GM23338 (cell line): ENCODE measurements at regions not wholly inside any gene's neighbourhood (a gene's known extent, or its start where the extent isn't known, plus 50 kb on each side); places are given as distances from the start of the nearest gene placed in this dataset.

Experiments
- ATAC-seq: fragments of 200-7000 bp; cut with Tn5 transposase; 3 replicates; pipeline ENCODE4 v1.9.1; 2020
- DNase-seq: peaks from one replicate; pipeline ENCODE4 v3.0.0-alpha.2; 2015; ENCODE audit warnings: low spot score
- H2AFZ ChIP-seq: fragments of 200-600 bp; sonication (generic); 2 replicates; pipeline ENCODE4 v1.8.0; 2016; ENCODE audit warnings: antibody characterized with exemption, mild to moderate bottlenecking, moderate library complexity
- H3F3A ChIP-seq: fragments of 200-600 bp; sonication (generic); replicated peaks from 2 replicates; pipeline ENCODE4 v1.8.0; 2017; ENCODE audit warnings: antibody characterized with exemption, mixed run types, low read depth
- H3K27ac ChIP-seq: fragments of 200-600 bp; sonication (generic); 2 replicates; pipeline ENCODE4 v1.6.1; 2016; ENCODE audit warnings: low read depth
- H3K27me3 ChIP-seq: fragments of 200-600 bp; sonication (generic); 2 replicates; pipeline ENCODE4 v1.8.0; 2016; ENCODE audit warnings: mild to moderate bottlenecking, mixed run types, moderate library complexity; ENCODE audit not compliant: insufficient read depth
- H3K36me3 ChIP-seq: fragments of 200-600 bp; sonication (generic); 2 replicates; pipeline ENCODE4 v1.8.0; 2016; ENCODE audit warnings: mild to moderate bottlenecking; ENCODE audit not compliant: insufficient read depth
- H3K4me1 ChIP-seq: fragments of 200-600 bp; sonication (generic); 2 replicates; pipeline ENCODE4 v1.8.0; 2016; ENCODE audit warnings: mild to moderate bottlenecking, moderate library complexity; ENCODE audit not compliant: insufficient read depth
- H3K4me2 ChIP-seq: fragments of 200-600 bp; sonication (generic); 2 replicates; pipeline ENCODE4 v1.7.1; 2017; ENCODE audit warnings: mixed run types
- H3K4me3 ChIP-seq: fragments of 200-600 bp; sonication (generic); 2 replicates; pipeline ENCODE4 v1.6.1; 2016; ENCODE audit warnings: mixed run types
- H3K79me2 ChIP-seq: fragments of 200-600 bp; sonication (generic); replicated peaks from 2 replicates; pipeline ENCODE4 v1.8.0; 2017; ENCODE audit warnings: mild to moderate bottlenecking; ENCODE audit not compliant: insufficient read depth
- H3K9me2 ChIP-seq: fragments of 200-600 bp; sonication (generic); 2 replicates; pipeline ENCODE4 v1.8.0; 2017; ENCODE audit not compliant: insufficient read depth
- H4K20me1 ChIP-seq: fragments of 200-600 bp; sonication (generic); replicated peaks from 2 replicates; pipeline ENCODE4 v1.8.0; 2017; ENCODE audit warnings: mild to moderate bottlenecking; ENCODE audit not compliant: insufficient read depth
- H3K27ac Mint-ChIP-seq: 2 replicates; pipeline ENCODE4 v1.8.0; 2020; ENCODE audit warnings: inconsistent platforms, mild to moderate bottlenecking, moderate library complexity, mixed read lengths
- H3K27me3 Mint-ChIP-seq: 3 replicates; pipeline ENCODE4 v1.8.0; 2022; ENCODE audit warnings: low read depth, mild to moderate bottlenecking, moderate library complexity, mixed read lengths, inconsistent platforms; ENCODE audit not compliant: insufficient read depth, poor library complexity
- H3K36me3 Mint-ChIP-seq: 3 replicates; pipeline ENCODE4 v1.8.0; 2021; ENCODE audit warnings: low read depth, mild to moderate bottlenecking, inconsistent platforms, moderate library complexity, mixed read lengths
- H3K4me1 Mint-ChIP-seq: 3 replicates; pipeline ENCODE4 v1.8.0; 2020; ENCODE audit warnings: mild to moderate bottlenecking, inconsistent platforms, mixed read lengths
- H3K4me3 Mint-ChIP-seq: 3 replicates; pipeline ENCODE4 v1.8.0; 2021; ENCODE audit warnings: moderate library complexity, mild to moderate bottlenecking, inconsistent platforms, mixed read lengths
- H3K9me3 Mint-ChIP-seq: 3 replicates; pipeline ENCODE4 v1.8.0; 2020; ENCODE audit warnings: moderate library complexity, mild to moderate bottlenecking, inconsistent platforms, mixed read lengths
- CREB1 ChIP-seq: fragments of 250-450 bp; sonication (Bioruptor Pico); IDR thresholded peaks from 2 replicates; pipeline ENCODE4 v1.5.0; 2020; ENCODE audit warnings: low read depth, mild to moderate bottlenecking, moderate library complexity
- CTCF ChIP-seq, 2 experiments: fragments of 200-600 bp in 1 of 2; sonication (generic) in 1 of 2; conservative IDR thresholded peaks; 2 replicates each; pipeline versions ENCODE4 v1.5.1 to v1.6.1; 2016 to 2017; ENCODE audit warnings: antibody characterized with exemption in 2 of 2, low read depth in 2 of 2, mild to moderate bottlenecking in 2 of 2, moderate library complexity in 1 of 2
- ETS1 ChIP-seq: IDR thresholded peaks from 2 replicates; pipeline ENCODE4 v1.6.1; 2016; ENCODE audit warnings: antibody characterized with exemption
- EZH2 ChIP-seq: fragments of 200-600 bp; sonication (generic); IDR thresholded peaks from one replicate; pipeline ENCODE4 v1.8.0; 2017; ENCODE audit warnings: antibody characterized with exemption, mild to moderate bottlenecking, low read depth; ENCODE audit not compliant: unreplicated experiment
- EZH2phosphoT487 ChIP-seq: fragments of 200-600 bp; sonication (generic); IDR thresholded peaks from one replicate; pipeline ENCODE4 v1.8.1; 2018; ENCODE audit warnings: antibody characterized with exemption; ENCODE audit not compliant: unreplicated experiment
- JUNB ChIP-seq: IDR thresholded peaks from one replicate; pipeline ENCODE4 v1.6.1; 2016; ENCODE audit warnings: antibody characterized with exemption; ENCODE audit not compliant: unreplicated experiment
- NANOG ChIP-seq: IDR thresholded peaks from 2 replicates; pipeline ENCODE4 v1.6.1; 2016; ENCODE audit warnings: antibody characterized with exemption, borderline replicate concordance
- POLR2AphosphoS5 ChIP-seq: IDR thresholded peaks from 2 replicates; pipeline ENCODE4 v1.6.1; 2016; ENCODE audit warnings: antibody characterized with exemption, low read depth
- REST ChIP-seq: IDR thresholded peaks from one replicate; pipeline ENCODE4 v1.6.1; 2018; ENCODE audit warnings: antibody characterized with exemption; ENCODE audit not compliant: unreplicated experiment
- STAT1 ChIP-seq: IDR thresholded peaks from one replicate; pipeline ENCODE4 v1.6.1; 2016; ENCODE audit warnings: antibody characterized with exemption; ENCODE audit not compliant: unreplicated experiment
- ZNF114 ChIP-seq: fragments of 250-450 bp; sonication (Bioruptor Pico); IDR thresholded peaks from 2 replicates; pipeline ENCODE4 v1.5.0; 2020; ENCODE audit warnings: mild to moderate bottlenecking, moderate library complexity
- ZNF331 ChIP-seq: fragments of 250-450 bp; sonication (Bioruptor Pico); IDR thresholded peaks from 2 replicates; pipeline ENCODE4 v1.5.0; 2020; ENCODE audit warnings: low read depth, mild to moderate bottlenecking, moderate library complexity
- ZNF462 ChIP-seq: fragments of 250-450 bp; sonication (Bioruptor Pico); IDR thresholded peaks from 2 replicates; pipeline ENCODE4 v1.5.0; 2020; ENCODE audit warnings: mild to moderate bottlenecking, moderate library complexity

GRCh38 chr6:76984572-76984971, 478.7 kb downstream of the HTR1B start:
- H3K4me3 ChIP-seq, result no peak overlapping the region
- no peaks in the 10 kb centered on the region for H3F3A ChIP-seq
- no peaks in the 10 kb centered on the region for H3K79me2 ChIP-seq
- no peaks in the 10 kb centered on the region for H3K27me3 ChIP-seq
- no peak overlapping the region for H3K4me2 ChIP-seq
- ATAC-seq (no peak), DNase-seq (no peak)
- H3K27ac ChIP-seq, result no peak overlapping the region
- no peak for TF ChIP-seq STAT1
- TF ChIP-seq NANOG, result no peak
- TF ChIP-seq ZNF462 (CRISPR knock-in tag), result no peak
- TF ChIP-seq ZNF114 (CRISPR knock-in tag), result no peak
- TF ChIP-seq REST, result no peak
- TF ChIP-seq CTCF (conservative IDR thresholded peaks at IDR 0.05; ENCODE audit: low read depth in 2 of 2), result no peak
- TF ChIP-seq EZH2, result no peak
- TF ChIP-seq JUNB, result no peak
- TF ChIP-seq EZH2phosphoT487, result no peak
- no peak for TF ChIP-seq ETS1
- TF ChIP-seq CREB1 (CRISPR knock-in tag), result no peak
- TF ChIP-seq ZNF331, result no peak
- TF ChIP-seq POLR2AphosphoS5, result no peak
- no peak overlapping the region for H2AFZ ChIP-seq
- Mint-ChIP-seq H3K27ac (no peak overlapping the region), H3K9me3 (peaks cover 12% of the 10 kb centered on the region), H3K27me3 (peaks cover under 1% of the 10 kb centered on the region), H3K36me3 (peaks cover 8% of the 10 kb centered on the region; the same call in 2 of the 3 replicates), H3K4me3 (no peak overlapping the region), H3K4me1 (no peaks in the 10 kb centered on the region)
- no peaks in the 10 kb centered on the region for H4K20me1 ChIP-seq
- no peaks in the 10 kb centered on the region for H3K36me3 ChIP-seq
- H3K9me2 ChIP-seq, result no peaks in the 10 kb centered on the region
- no peaks in the 10 kb centered on the region for H3K4me1 ChIP-seq
